H9 (cell line): ENCODE measurements at regions not wholly inside any gene's neighbourhood (a gene's known extent, or its start where the extent isn't known, plus 50 kb on each side); places are given as distances from the start of the nearest gene placed in this dataset.
A peak's percentile ranks its signal among the peaks of the same experiment; 100 is the strongest.

ENCODE experiments used
- DNase-seq: peaks from one replicate; pipeline ENCODE4 v3.0.0-alpha.2; 2017
- H2AFZ ChIP-seq: one replicate; pipeline ENCODE4 v1.6.1; 2013; ENCODE audit warnings: mild to moderate bottlenecking, low read length, control low read depth, moderate library complexity
- H2AK5ac ChIP-seq: 2 replicates; pipeline ENCODE4 v1.6.1; 2013; ENCODE audit warnings: low read length, control low read depth, mixed read lengths; ENCODE audit not compliant: insufficient read length
- H2BK120ac ChIP-seq: one replicate; pipeline ENCODE4 v1.6.1; 2013; ENCODE audit warnings: low read depth, mild to moderate bottlenecking, low read length, control low read depth, inconsistent platforms; ENCODE audit not compliant: poor library complexity, severe bottlenecking
- H2BK12ac ChIP-seq: 2 replicates; pipeline ENCODE4 v1.6.1; 2013; ENCODE audit warnings: low read length, control low read depth, mixed read lengths, low read depth; ENCODE audit not compliant: insufficient read length
- H2BK15ac ChIP-seq: 2 replicates; pipeline ENCODE4 v1.6.1; 2013; ENCODE audit warnings: low read depth, low read length, control low read depth
- H2BK20ac ChIP-seq: one replicate; pipeline ENCODE4 v1.6.1; 2013; ENCODE audit warnings: low read depth, mild to moderate bottlenecking, low read length, control low read depth, inconsistent platforms; ENCODE audit not compliant: poor library complexity, severe bottlenecking
- H2BK5ac ChIP-seq: 2 replicates; pipeline ENCODE4 v1.6.1; 2013; ENCODE audit warnings: low read length, control low read depth, mixed read lengths; ENCODE audit not compliant: insufficient read length
- H3K14ac ChIP-seq: 2 replicates; pipeline ENCODE4 v1.6.1; 2013; ENCODE audit warnings: low read length, control low read depth; ENCODE audit not compliant: insufficient read depth
- H3K18ac ChIP-seq: 2 replicates; pipeline ENCODE4 v1.6.1; 2013; ENCODE audit warnings: low read depth, mild to moderate bottlenecking, mixed read lengths, low read length, control low read depth; ENCODE audit not compliant: insufficient read length
- H3K23ac ChIP-seq: 2 replicates; pipeline ENCODE4 v1.6.1; 2013; ENCODE audit warnings: low read length, control low read depth, mixed read lengths, low read depth; ENCODE audit not compliant: insufficient read length
- H3K23me2 ChIP-seq: 2 replicates; pipeline ENCODE4 v1.6.1; 2013; ENCODE audit warnings: low read depth, mild to moderate bottlenecking, mixed read lengths, low read length, control low read depth; ENCODE audit not compliant: insufficient read length, poor library complexity, severe bottlenecking
- H3K27ac ChIP-seq: 2 replicates; pipeline ENCODE4 v1.5.1; 2013; ENCODE audit warnings: low read length, control low read depth, mixed read lengths, low read depth; ENCODE audit not compliant: insufficient read length
- H3K27me3 ChIP-seq: 2 replicates; pipeline ENCODE4 v1.6.1; 2013; ENCODE audit warnings: low read length, control low read depth, inconsistent platforms; ENCODE audit not compliant: insufficient read depth
- H3K4ac ChIP-seq: 2 replicates; pipeline ENCODE4 v1.6.1; 2013; ENCODE audit warnings: low read depth, mild to moderate bottlenecking, control low read depth, inconsistent platforms, low read length, moderate library complexity
- H3K4me1 ChIP-seq: 2 replicates; pipeline ENCODE4 v1.6.1; 2013; ENCODE audit warnings: low read length, control low read depth, inconsistent platforms; ENCODE audit not compliant: insufficient read depth
- H3K4me2 ChIP-seq: 2 replicates; pipeline ENCODE4 v1.6.1; 2013; ENCODE audit warnings: low read length, control low read depth, mixed read lengths; ENCODE audit not compliant: insufficient read length, insufficient read depth
- H3K56ac ChIP-seq: 2 replicates; pipeline ENCODE4 v1.6.1; 2013; ENCODE audit warnings: low read depth, mild to moderate bottlenecking, mixed read lengths, low read length, control low read depth; ENCODE audit not compliant: insufficient read length
- H3K79me1 ChIP-seq: 2 replicates; pipeline ENCODE4 v1.6.1; 2013; ENCODE audit warnings: low read depth, mild to moderate bottlenecking, moderate library complexity, low read length, control low read depth, inconsistent platforms; ENCODE audit not compliant: insufficient read depth, poor library complexity, severe bottlenecking
- H3K79me2 ChIP-seq: 2 replicates; pipeline ENCODE4 v1.6.1; 2013; ENCODE audit warnings: low read length, control low read depth, inconsistent platforms; ENCODE audit not compliant: insufficient read depth
- H3K9ac ChIP-seq: 2 replicates; pipeline ENCODE4 v1.6.1; 2013; ENCODE audit warnings: low read length, control low read depth, mixed read lengths; ENCODE audit not compliant: insufficient read length; ENCODE audit errors: extremely low read depth
- H3K9me3 ChIP-seq: one replicate; pipeline ENCODE4 v1.6.1; 2013; ENCODE audit warnings: low read depth, low read length, inconsistent platforms; ENCODE audit not compliant: control insufficient read depth
- H3T11ph ChIP-seq: one replicate; pipeline ENCODE4 v1.6.1; 2013; ENCODE audit warnings: mild to moderate bottlenecking, low read length, control low read depth, inconsistent platforms
- H4K20me1 ChIP-seq: one replicate; pipeline ENCODE4 v1.6.1; 2013; ENCODE audit not compliant: control insufficient read depth, insufficient read length, insufficient read depth
- H4K5ac ChIP-seq: 2 replicates; pipeline ENCODE4 v1.6.1; 2013; ENCODE audit warnings: low read depth, mild to moderate bottlenecking, mixed read lengths, low read length, control low read depth; ENCODE audit not compliant: insufficient read length
- H4K8ac ChIP-seq: replicated peaks from 2 replicates; pipeline ENCODE4 v1.6.1; 2013; ENCODE audit warnings: low read length, control low read depth, mixed read lengths, low read depth; ENCODE audit not compliant: insufficient read length
- H4K91ac ChIP-seq: 2 replicates; pipeline ENCODE4 v1.6.1; 2013; ENCODE audit warnings: low read depth, mild to moderate bottlenecking, moderate library complexity, mixed read lengths, low read length, control low read depth; ENCODE audit not compliant: insufficient read length
- H3K27ac Mint-ChIP-seq, 3 experiments: 2 replicates in 2 of 3; 3 replicates in 1 of 3; pipeline ENCODE4 v1.8.0; 2020 to 2021; ENCODE audit warnings: mixed read lengths in 3 of 3, mild to moderate bottlenecking in 1 of 3, moderate library complexity in 1 of 3
- H3K27me3 Mint-ChIP-seq: 2 replicates; pipeline ENCODE4 v1.8.0; 2021; ENCODE audit warnings: low read depth, mild to moderate bottlenecking, moderate library complexity, mixed read lengths
- H3K36me3 Mint-ChIP-seq, 3 experiments: 2 replicates in 2 of 3; 3 replicates in 1 of 3; pipeline ENCODE4 v1.8.0; 2020 to 2021; ENCODE audit warnings: low read depth in 3 of 3, mixed read lengths in 3 of 3; ENCODE audit not compliant: insufficient read depth in 1 of 3
- H3K4me1 Mint-ChIP-seq, 2 experiments: 2 replicates each; pipeline ENCODE4 v1.8.0; 2020; ENCODE audit warnings: mixed read lengths in 2 of 2
- H3K4me3 Mint-ChIP-seq, 2 experiments: 2 replicates in 1 of 2; 3 replicates in 1 of 2; pipeline ENCODE4 v1.8.0; 2020 to 2021; ENCODE audit warnings: mild to moderate bottlenecking in 2 of 2, mixed read lengths in 2 of 2, moderate library complexity in 1 of 2
- H3K9me3 Mint-ChIP-seq, 2 experiments: 2 replicates in 1 of 2; 3 replicates in 1 of 2; pipeline ENCODE4 v1.8.0; 2020; ENCODE audit warnings: mild to moderate bottlenecking in 2 of 2, mixed read lengths in 2 of 2, moderate library complexity in 1 of 2
- CTCF ChIP-seq: fragments of 200-600 bp; sonication (generic); conservative IDR thresholded peaks from 3 replicates; pipeline ENCODE4 v1.8.0; 2021; ENCODE audit warnings: antibody characterized with exemption, mild to moderate bottlenecking
- WGBS: extraction: QIAGEN DNeasy Blood & Tissue Kit; methylation state at CpG from one replicate; pipeline ENCODE4 v1.1.7; 2013; ENCODE audit warnings: missing lambda C conversion rate, low lambda C conversion rate, mixed read lengths; ENCODE audit not compliant: insufficient read length; ENCODE audit errors: extremely low coverage; 5-methylcytosine and 5-hydroxymethylcytosine counted together

- Histone ChIP-seq H2BK12ac (no peak overlapping the region), H3K18ac (no peak overlapping the region), H3K79me1 (no peaks in the 10 kb centered on the region), H3K27ac (no peak overlapping the region), H2BK120ac (no peak overlapping the region), H3K14ac (no peak overlapping the region), H3K4me1 (no peaks in the 10 kb centered on the region), H2AFZ (no peak overlapping the region), H3K23ac (no peak overlapping the region), H4K91ac (no peak overlapping the region), H3K79me2 (no peaks in the 10 kb centered on the region), H3K56ac (no peak overlapping the region), H3K9me3 (no peaks in the 10 kb centered on the region), H3K27me3 (no peaks in the 10 kb centered on the region), H2BK15ac (no peak overlapping the region), H3K23me2 (no peaks in the 10 kb centered on the region), H4K8ac (no peak overlapping the region), H3K9ac (no peak overlapping the region), H2BK20ac (no peak overlapping the region), H3K4ac (no peak overlapping the region), H2BK5ac (no peak overlapping the region), H4K5ac (no peak overlapping the region), H3K4me2 (no peak overlapping the region), H3T11ph (no peak overlapping the region), H4K20me1 (no peaks in the 10 kb centered on the region), H2AK5ac (no peak overlapping the region)
- DNase-seq: peak; percentile 32
- Mint-ChIP-seq H3K36me3 (no peaks in the 10 kb centered on the region), H3K4me3 (no peak overlapping the region), H3K9me3 (no peaks in the 10 kb centered on the region; a peak in 1 of 5 replicates), H3K27ac (no peak overlapping the region), H3K4me1 (no peaks in the 10 kb centered on the region), H3K27me3 (no peaks in the 10 kb centered on the region)
- peak; percentile 77 for TF ChIP-seq CTCF
- WGBS: no CpG with 5 or more reads among the region's 2 CpGs
These were observed 1090.7 kb downstream of the FAT4 start for GRCh38 chr4:126405369-126405982.
